ENCODE measurements at regions not wholly inside any gene's neighbourhood (a gene's known extent, or its start where the extent isn't known, plus 50 kb on each side); places are given as distances from the start of the nearest gene placed in this dataset.

DNA sequence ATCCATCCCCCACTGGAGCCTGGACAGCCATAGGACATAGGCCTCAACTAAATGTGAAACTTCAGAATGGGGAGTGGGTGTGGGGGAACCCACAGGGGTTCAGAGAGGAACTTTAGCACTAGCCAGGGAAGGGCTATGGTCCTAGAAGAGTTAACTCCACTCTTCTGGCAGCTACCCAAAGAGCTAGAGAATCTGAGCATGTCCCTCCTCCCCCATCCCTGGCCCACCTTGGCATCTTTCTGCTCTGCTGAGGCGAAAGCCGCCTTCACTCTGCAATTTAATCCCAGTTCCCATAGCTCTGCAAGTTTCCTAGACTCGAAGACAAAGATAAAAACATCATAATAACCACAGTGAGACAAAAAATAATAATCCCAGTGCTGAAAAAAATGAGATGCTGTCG is 214.7 kb upstream of the RTL1 start:
- TF ChIP-seq POLR2A (IDR thresholded peaks at IDR 0.05; ENCODE audit: low read depth, low read length) (no peak), POLR2AphosphoS5 (IDR thresholded peaks at IDR 0.05; ENCODE audit: low read depth, low read length) (no peak)

All from GM12892 (cell line).